Panc1 (cell line): ENCODE measurements at regions not wholly inside any gene's neighbourhood (a gene's known extent, or its start where the extent isn't known, plus 50 kb on each side); places are given as distances from the start of the nearest gene placed in this dataset.

Experiments used
- ATAC-seq: fragments of 200-7000 bp; cut with Tn5 transposase; 2 replicates; pipeline ENCODE4 v1.9.1; 2020; ENCODE audit warnings: mild to moderate bottlenecking, moderate library complexity
- BruUV-seq: library from RNA; stranded (reverse); fragments of 400-500 nt; replicated peaks from 2 replicates; lab custom pipeline; 2021; lab: Mats Ljungman, UMichigan
- CTCF ChIA-PET: fragments of 300-600 bp; sonication (Branson Sonifier 250); formaldehyde crosslinking; loops from one replicate; lab custom pipeline; 2022; ENCODE audit warnings: antibody characterized with exemption; lab: Charles Lee
- POLR2A ChIA-PET: fragments of 300-600 bp; sonication (Branson Sonifier 250); formaldehyde crosslinking; loops from one replicate; lab custom pipeline; 2022; ENCODE audit warnings: antibody characterized with exemption; lab: Charles Lee
- DNase-seq: peaks from one replicate; pipeline ENCODE4 v3.0.0-alpha.2; 2010; ENCODE audit warnings: low read depth, low spot score
- H3K27ac ChIP-seq: 2 replicates; pipeline ENCODE4 v1.5.1; 2011; ENCODE audit warnings: mild to moderate bottlenecking, low read length, inconsistent platforms
- H3K27me3 ChIP-seq: fragments of 200-500 bp; sonication (Bioruptor generic); 2 replicates; pipeline ENCODE4 v1.6.0; 2014; ENCODE audit warnings: low read length, inconsistent platforms; ENCODE audit not compliant: control insufficient read depth, insufficient read depth
- H3K36me3 ChIP-seq: fragments of 200-500 bp; sonication (Bioruptor generic); 2 replicates; pipeline ENCODE4 v1.5.1; 2014; ENCODE audit warnings: inconsistent platforms, mild to moderate bottlenecking, low read length, moderate library complexity; ENCODE audit not compliant: control insufficient read depth, insufficient read depth
- H3K4me1 ChIP-seq: 2 replicates; pipeline ENCODE4 v1.5.1; 2011; ENCODE audit warnings: inconsistent platforms, mild to moderate bottlenecking, low read length, moderate library complexity; ENCODE audit not compliant: control insufficient read depth, insufficient read depth
- H3K4me3 ChIP-seq, 2 experiments: 2 replicates each; pipeline ENCODE4 v1.5.1; 2011 to 2012; ENCODE audit warnings: low read depth in 2 of 2, low read length in 2 of 2, mild to moderate bottlenecking in 2 of 2, inconsistent platforms in 1 of 2, moderate library complexity in 1 of 2
- H3K9me3 ChIP-seq: fragments of 200-500 bp; sonication (Bioruptor generic); 2 replicates; pipeline ENCODE4 v1.5.1; 2014; ENCODE audit warnings: low read depth, mild to moderate bottlenecking, inconsistent platforms, low read length, moderate library complexity; ENCODE audit not compliant: control insufficient read depth, insufficient read depth
- POLR2AphosphoS5 ChIP-seq: IDR thresholded peaks from 2 replicates; pipeline ENCODE4 v1.6.1; 2012; ENCODE audit warnings: mild to moderate bottlenecking, low read depth, low read length, moderate library complexity
- SIN3A ChIP-seq: IDR thresholded peaks from 2 replicates; pipeline ENCODE4 v1.6.1; 2012; ENCODE audit warnings: low read depth, mild to moderate bottlenecking, low read length, moderate library complexity, borderline replicate concordance; ENCODE audit not compliant: insufficient read depth
- TCF7L2 ChIP-seq: IDR thresholded peaks from 2 replicates; pipeline ENCODE4 v1.6.1; 2011; ENCODE audit warnings: mild to moderate bottlenecking, low read depth, low read length, inconsistent platforms
- in situ Hi-C: cut with HindIII; loops from 2 replicates; pipeline ENCODE4 v1.10.0; 2016; ENCODE audit warnings: low sequenced_read_pairs, low pct_unique_long_range_greater_than_20kb
- intact Hi-C: fragments of 100-400 bp; cut with micrococcal nuclease; formaldehyde crosslinking; loops from one replicate; pipeline ENCODE4 v1.10.0; 2022; ENCODE audit not compliant: unreplicated experiment
- TF ChIP-seq, protein P1 (sequence below), 2 experiments: IDR thresholded peaks; 2 replicates each; pipeline ENCODE4 v1.6.1; 2011 to 2012; ENCODE audit warnings: low read depth in 2 of 2, control low read depth in 1 of 2, low read length in 1 of 2, mild to moderate bottlenecking in 1 of 2, moderate library complexity in 1 of 2; ENCODE audit not compliant: insufficient read depth in 1 of 2
- TF ChIP-seq, protein P2 (sequence below): fragments of 450-650 bp; IDR thresholded peaks from 2 replicates; pipeline ENCODE4 v1.5.1; 2017; ENCODE audit warnings: mild to moderate bottlenecking

DNA sequence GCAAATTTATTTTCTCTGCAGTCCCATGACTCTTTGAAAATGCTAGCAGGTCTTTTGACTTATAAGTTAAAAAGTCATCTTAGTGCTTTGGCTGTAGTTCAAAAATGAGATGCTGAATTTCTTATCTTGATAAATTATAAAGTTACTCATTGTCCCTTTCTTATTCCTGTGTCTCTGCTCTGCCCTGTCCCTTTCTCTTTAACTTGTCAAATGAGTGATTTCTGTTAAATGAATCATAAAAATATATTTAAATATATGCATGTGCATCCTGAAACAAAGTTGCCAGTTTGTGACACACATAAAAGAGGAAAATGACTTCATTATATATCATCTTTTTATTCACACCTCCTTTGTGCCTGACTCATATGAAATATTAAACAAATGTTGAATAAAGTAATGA is 1097.3 kb upstream of the EPHA6 start:
- intact Hi-C loops (no loop called here), in situ Hi-C loops (no loop called here)
- ATAC-seq (no peak), DNase-seq (no peak)
- H3K4me1 ChIP-seq: no peaks in the 10 kb centered on the region
- H3K27ac ChIP-seq: no peak overlapping the region
- ChIA-PET POLR2A (no interaction called here), CTCF (no interaction called here)
- no TSS peak for BruUV-seq
- TF ChIP-seq SIN3A: no peak
- no peak for TF ChIP-seq TCF7L2
- TF ChIP-seq, protein P1, sequence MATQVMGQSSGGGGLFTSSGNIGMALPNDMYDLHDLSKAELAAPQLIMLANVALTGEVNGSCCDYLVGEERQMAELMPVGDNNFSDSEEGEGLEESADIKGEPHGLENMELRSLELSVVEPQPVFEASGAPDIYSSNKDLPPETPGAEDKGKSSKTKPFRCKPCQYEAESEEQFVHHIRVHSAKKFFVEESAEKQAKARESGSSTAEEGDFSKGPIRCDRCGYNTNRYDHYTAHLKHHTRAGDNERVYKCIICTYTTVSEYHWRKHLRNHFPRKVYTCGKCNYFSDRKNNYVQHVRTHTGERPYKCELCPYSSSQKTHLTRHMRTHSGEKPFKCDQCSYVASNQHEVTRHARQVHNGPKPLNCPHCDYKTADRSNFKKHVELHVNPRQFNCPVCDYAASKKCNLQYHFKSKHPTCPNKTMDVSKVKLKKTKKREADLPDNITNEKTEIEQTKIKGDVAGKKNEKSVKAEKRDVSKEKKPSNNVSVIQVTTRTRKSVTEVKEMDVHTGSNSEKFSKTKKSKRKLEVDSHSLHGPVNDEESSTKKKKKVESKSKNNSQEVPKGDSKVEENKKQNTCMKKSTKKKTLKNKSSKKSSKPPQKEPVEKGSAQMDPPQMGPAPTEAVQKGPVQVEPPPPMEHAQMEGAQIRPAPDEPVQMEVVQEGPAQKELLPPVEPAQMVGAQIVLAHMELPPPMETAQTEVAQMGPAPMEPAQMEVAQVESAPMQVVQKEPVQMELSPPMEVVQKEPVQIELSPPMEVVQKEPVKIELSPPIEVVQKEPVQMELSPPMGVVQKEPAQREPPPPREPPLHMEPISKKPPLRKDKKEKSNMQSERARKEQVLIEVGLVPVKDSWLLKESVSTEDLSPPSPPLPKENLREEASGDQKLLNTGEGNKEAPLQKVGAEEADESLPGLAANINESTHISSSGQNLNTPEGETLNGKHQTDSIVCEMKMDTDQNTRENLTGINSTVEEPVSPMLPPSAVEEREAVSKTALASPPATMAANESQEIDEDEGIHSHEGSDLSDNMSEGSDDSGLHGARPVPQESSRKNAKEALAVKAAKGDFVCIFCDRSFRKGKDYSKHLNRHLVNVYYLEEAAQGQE (IDR thresholded peaks at IDR 0.05; ENCODE audit: insufficient read depth in 1 of 2, low read depth in 2 of 2, low read length in 1 of 2): no peak
- TF ChIP-seq POLR2AphosphoS5: no peak
- TF ChIP-seq, protein P2, sequence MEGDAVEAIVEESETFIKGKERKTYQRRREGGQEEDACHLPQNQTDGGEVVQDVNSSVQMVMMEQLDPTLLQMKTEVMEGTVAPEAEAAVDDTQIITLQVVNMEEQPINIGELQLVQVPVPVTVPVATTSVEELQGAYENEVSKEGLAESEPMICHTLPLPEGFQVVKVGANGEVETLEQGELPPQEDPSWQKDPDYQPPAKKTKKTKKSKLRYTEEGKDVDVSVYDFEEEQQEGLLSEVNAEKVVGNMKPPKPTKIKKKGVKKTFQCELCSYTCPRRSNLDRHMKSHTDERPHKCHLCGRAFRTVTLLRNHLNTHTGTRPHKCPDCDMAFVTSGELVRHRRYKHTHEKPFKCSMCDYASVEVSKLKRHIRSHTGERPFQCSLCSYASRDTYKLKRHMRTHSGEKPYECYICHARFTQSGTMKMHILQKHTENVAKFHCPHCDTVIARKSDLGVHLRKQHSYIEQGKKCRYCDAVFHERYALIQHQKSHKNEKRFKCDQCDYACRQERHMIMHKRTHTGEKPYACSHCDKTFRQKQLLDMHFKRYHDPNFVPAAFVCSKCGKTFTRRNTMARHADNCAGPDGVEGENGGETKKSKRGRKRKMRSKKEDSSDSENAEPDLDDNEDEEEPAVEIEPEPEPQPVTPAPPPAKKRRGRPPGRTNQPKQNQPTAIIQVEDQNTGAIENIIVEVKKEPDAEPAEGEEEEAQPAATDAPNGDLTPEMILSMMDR: no peak
- H3K36me3 ChIP-seq: no peaks in the 10 kb centered on the region
- H3K4me3 ChIP-seq: no peak overlapping the region
- H3K27me3 ChIP-seq: no peaks in the 10 kb centered on the region
- H3K9me3 ChIP-seq: no peaks in the 10 kb centered on the region

DNA sequence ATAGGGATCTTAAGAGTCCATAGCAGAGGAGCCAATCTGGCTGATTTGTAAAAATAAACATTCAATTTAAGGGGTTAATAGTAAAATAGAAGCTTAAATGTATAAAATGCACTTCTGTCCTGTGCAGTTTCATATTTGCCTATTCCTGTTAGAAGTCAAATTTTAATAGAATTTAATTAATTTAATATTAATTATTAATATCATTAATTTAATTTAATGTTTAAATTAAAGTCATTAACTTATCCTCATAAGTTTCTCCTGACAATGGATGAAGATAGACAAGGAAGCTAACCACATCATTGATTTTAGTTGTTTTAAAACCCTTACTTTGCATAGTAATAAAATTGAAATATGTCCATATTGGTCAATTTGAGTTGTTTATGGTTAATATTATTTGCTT is 1096.2 kb upstream of the EPHA6 start:
- TF ChIP-seq, protein P1 (IDR thresholded peaks at IDR 0.05; ENCODE audit: insufficient read depth in 1 of 2, low read depth in 2 of 2, low read length in 1 of 2): no peak
- TF ChIP-seq POLR2AphosphoS5: no peak
- TF ChIP-seq TCF7L2: no peak
- TF ChIP-seq, protein P2: no peak
- no peak for TF ChIP-seq SIN3A
- no peaks in the 10 kb centered on the region for H3K9me3 ChIP-seq

More for the DNA sequence above, 1096.2 kb upstream of the EPHA6 start:
- Histone ChIP-seq H3K4me1 (no peaks in the 10 kb centered on the region), H3K36me3 (no peaks in the 10 kb centered on the region), H3K27me3 (no peaks in the 10 kb centered on the region), H3K27ac (no peak overlapping the region), H3K4me3 (no peak overlapping the region)
- ATAC-seq: no peak
- DNase-seq: no peak
- in situ Hi-C loops (no loop called here), intact Hi-C loops (no loop called here)
- ChIA-PET CTCF (no interaction called here), POLR2A (interaction anchor here (0.7 kb wide), 2 partner anchors 11 to 1257 kb away, joined by 3 to 4 read pairs; no protein-coding TSS in a partner anchor)
- BruUV-seq: no TSS peak
